Glutamatergic neuron (in vitro differentiated cells): ENCODE measurements at regions not wholly inside any gene's neighbourhood (a gene's known extent, or its start where the extent isn't known, plus 50 kb on each side); places are given as distances from the start of the nearest gene placed in this dataset.
"Not testable (repeated sequence)": the region's sequence is repeated elsewhere in the genome, so short reads cannot be mapped to it uniquely, and the experiment has no call there.

Experiments
- DNase-seq: peaks from one replicate; pipeline ENCODE4 v3.0.0; 2022
- H3K27ac Mint-ChIP-seq: one replicate; pipeline ENCODE4 v1.8.0; 2020; ENCODE audit warnings: mild to moderate bottlenecking, mixed read lengths, inconsistent platforms; ENCODE audit not compliant: unreplicated experiment
- H3K27me3 Mint-ChIP-seq: one replicate; pipeline ENCODE4 v1.8.0; 2020; ENCODE audit warnings: mild to moderate bottlenecking, moderate library complexity, mixed read lengths, inconsistent platforms; ENCODE audit not compliant: unreplicated experiment
- H3K36me3 Mint-ChIP-seq: one replicate; pipeline ENCODE4 v1.8.0; 2020; ENCODE audit warnings: mild to moderate bottlenecking, mixed read lengths, inconsistent platforms; ENCODE audit not compliant: unreplicated experiment
- H3K4me1 Mint-ChIP-seq: one replicate; pipeline ENCODE4 v1.8.0; 2020; ENCODE audit warnings: mild to moderate bottlenecking, low read depth, mixed read lengths, inconsistent platforms; ENCODE audit not compliant: unreplicated experiment
- H3K4me3 Mint-ChIP-seq: one replicate; pipeline ENCODE4 v1.8.0; 2020; ENCODE audit warnings: mild to moderate bottlenecking, mixed read lengths, inconsistent platforms; ENCODE audit not compliant: unreplicated experiment
- H3K9me3 Mint-ChIP-seq: one replicate; pipeline ENCODE4 v1.8.0; 2020; ENCODE audit warnings: mild to moderate bottlenecking, moderate library complexity, mixed read lengths, inconsistent platforms; ENCODE audit not compliant: unreplicated experiment
- TF ChIP-seq, protein P1 (sequence below): fragments of 200-600 bp; sonication (generic); IDR thresholded peaks from one replicate; pipeline ENCODE4 v1.5.0; 2021; ENCODE audit not compliant: partially characterized antibody, unreplicated experiment

DNA sequence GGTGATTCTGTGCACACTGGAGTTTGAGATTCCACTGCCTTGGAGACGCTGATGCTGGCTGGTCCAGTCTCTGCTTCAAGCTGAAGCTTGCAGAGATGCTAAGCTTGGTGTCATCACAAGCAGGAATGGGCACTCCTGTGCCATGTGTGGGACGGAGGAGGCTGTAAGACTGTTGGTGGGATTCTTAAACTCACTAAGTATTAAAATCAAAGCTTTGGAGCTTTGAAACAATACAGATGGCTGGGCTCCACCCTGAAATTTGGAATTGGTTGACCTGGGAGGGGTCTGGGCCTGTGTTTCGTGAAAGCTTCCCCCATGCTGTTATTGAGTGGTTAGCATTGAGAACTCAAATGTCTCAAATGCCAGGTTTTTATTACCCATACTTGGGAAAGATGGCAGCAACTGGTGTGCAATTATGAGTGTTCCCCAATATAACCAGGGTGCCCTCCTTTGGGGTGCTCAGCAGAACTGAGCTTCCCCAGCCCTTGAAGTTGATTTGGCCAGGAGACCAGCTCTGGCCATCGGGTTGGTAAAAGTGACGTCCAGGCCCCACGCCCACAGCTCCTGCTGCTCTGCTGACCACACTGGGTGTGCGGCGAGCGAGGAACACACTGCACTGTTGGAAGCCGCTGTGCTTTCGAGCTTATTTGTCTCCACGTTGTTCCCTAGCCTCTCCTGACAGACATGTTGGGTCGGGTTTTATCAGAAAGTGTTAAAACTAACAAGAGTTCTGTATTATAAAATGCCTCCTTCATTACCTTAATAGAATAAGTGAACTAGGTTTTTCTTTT is 377.7 kb downstream of the GLRX3 start:
- Mint-ChIP-seq H3K27me3 (peaks cover 1% of the 10 kb centered on the region), H3K27ac (no peak overlapping the region), H3K4me3 (no peak overlapping the region), H3K4me1 (no peaks in the 10 kb centered on the region), H3K36me3 (peaks cover 6% of the 10 kb centered on the region), H3K9me3 (peaks cover 6% of the 10 kb centered on the region)
- TF ChIP-seq, protein P1, sequence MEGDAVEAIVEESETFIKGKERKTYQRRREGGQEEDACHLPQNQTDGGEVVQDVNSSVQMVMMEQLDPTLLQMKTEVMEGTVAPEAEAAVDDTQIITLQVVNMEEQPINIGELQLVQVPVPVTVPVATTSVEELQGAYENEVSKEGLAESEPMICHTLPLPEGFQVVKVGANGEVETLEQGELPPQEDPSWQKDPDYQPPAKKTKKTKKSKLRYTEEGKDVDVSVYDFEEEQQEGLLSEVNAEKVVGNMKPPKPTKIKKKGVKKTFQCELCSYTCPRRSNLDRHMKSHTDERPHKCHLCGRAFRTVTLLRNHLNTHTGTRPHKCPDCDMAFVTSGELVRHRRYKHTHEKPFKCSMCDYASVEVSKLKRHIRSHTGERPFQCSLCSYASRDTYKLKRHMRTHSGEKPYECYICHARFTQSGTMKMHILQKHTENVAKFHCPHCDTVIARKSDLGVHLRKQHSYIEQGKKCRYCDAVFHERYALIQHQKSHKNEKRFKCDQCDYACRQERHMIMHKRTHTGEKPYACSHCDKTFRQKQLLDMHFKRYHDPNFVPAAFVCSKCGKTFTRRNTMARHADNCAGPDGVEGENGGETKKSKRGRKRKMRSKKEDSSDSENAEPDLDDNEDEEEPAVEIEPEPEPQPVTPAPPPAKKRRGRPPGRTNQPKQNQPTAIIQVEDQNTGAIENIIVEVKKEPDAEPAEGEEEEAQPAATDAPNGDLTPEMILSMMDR = no peak
- DNase-seq = no peak

DNA sequence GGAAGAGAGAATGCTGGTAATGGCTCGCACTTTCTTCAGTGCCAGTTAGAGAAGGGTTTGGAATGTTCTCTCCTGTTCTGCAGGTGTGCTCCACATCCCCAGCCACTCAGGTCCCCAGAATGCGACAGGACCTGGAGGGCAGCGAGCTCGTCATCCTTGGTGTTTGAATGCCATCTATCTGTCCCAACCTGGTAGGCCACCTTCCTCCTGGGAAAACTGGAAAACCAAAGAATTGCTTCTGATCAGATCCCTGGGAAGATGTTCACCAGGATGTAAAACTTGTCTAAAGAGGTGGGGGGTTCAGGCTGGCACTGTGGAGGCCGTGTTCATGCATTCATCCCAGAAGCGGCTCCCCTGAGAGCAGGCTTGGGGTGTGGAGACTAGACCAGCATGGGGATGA is 379.5 kb downstream of the GLRX3 start:
- DNase-seq = no peak
- Mint-ChIP-seq H3K4me3 (no peak overlapping the region), H3K4me1 (no peaks in the 10 kb centered on the region), H3K27ac (no peak overlapping the region), H3K36me3 (peaks cover 18% of the 10 kb centered on the region), H3K27me3 (no peaks in the 10 kb centered on the region), H3K9me3 (peaks cover 11% of the 10 kb centered on the region)
- TF ChIP-seq, protein P1 = no peak

DNA sequence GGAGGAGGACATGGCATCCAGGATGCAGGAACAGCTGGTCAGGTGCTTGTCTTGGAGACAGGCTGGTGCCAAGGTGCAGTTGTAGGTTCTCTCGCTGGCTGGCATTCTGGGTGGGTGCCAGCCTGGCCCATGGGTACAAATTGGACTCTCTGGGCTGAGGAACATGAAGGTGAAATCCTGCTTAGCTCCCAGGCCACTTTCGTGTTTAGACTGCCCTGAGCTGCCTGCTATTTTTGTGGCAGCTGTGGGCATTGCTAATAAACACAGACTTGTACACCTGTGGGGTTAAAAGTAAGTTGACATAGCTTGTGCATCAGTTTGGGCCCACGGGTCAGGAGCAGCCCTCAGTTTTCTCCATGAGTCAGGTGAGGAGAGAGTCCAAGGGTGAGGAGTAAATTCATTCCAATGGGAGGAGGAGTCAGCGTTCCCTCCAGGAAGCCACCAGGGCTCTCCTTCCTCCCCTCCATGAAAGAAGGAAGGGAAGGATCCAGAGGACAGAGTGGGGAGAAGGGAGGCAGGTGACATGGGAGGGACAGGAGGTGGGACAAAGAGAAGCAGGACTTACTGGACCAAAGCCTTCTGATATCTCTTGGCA is 380.0 kb downstream of the GLRX3 start:
- H3K27ac Mint-ChIP-seq = no peak overlapping the region
- TF ChIP-seq, protein P1 = no peak
- peaks cover 18% of the 10 kb centered on the region for H3K36me3 Mint-ChIP-seq
- no peaks in the 10 kb centered on the region for H3K4me1 Mint-ChIP-seq
- no peak overlapping the region for H3K4me3 Mint-ChIP-seq
- no peak for DNase-seq
- H3K27me3 Mint-ChIP-seq = no peaks in the 10 kb centered on the region
- peaks cover 12% of the 10 kb centered on the region for H3K9me3 Mint-ChIP-seq

DNA sequence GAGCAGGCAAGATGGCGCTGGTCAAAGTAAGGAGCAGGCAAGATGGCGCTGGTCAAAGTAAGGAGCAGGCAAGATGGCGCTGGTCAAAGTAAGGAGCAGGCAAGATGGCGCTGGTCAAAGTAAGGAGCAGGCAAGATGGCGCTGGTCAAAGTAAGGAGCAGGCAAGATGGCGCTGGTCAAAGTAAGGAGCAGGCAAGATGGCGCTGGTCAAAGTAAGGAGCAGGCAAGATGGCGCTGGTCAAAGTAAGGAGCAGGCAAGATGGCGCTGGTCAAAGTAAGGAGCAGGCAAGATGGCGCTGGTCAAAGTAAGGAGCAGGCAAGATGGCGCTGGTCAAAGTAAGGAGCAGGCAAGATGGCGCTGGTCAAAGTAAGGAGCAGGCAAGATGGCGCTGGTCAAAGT is 382.7 kb downstream of the GLRX3 start:
- not testable (repeated sequence) for DNase-seq, H3K4me1 Mint-ChIP-seq, H3K4me3 Mint-ChIP-seq, H3K27ac Mint-ChIP-seq, H3K27me3 Mint-ChIP-seq
- Mint-ChIP-seq H3K36me3 (peaks cover 18% of the 10 kb centered on the region), H3K9me3 (peaks cover 12% of the 10 kb centered on the region)

DNA sequence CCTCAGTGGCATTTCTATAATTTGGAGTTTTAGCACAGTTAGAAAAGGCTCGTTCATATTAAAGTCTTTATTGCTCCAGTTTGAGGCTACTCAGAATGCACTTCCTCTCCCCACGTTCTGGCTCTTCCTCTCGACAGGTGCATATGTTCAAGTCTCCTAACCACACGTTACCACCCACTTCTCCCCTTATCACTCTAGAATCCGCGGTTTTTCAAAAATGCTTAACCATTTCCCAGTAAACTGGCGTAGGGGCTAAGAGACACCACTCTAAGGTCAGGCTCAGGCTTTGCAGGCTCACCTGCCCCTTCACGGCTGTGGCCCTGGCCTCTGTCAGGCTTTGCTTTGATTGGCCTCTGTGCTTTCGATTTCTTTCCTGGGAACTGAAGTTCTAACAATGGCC is 383.6 kb downstream of the GLRX3 start:
- TF ChIP-seq, protein P1 = no peak
- Mint-ChIP-seq H3K36me3 (peaks cover 11% of the 10 kb centered on the region), H3K27me3 (no peaks in the 10 kb centered on the region), H3K4me1 (no peaks in the 10 kb centered on the region), H3K9me3 (peaks cover 7% of the 10 kb centered on the region), H3K4me3 (no peak overlapping the region), H3K27ac (no peak overlapping the region)
- DNase-seq = no peak
